GM12891 (cell line): ENCODE measurements at regions not wholly inside any gene's neighbourhood (a gene's known extent, or its start where the extent isn't known, plus 50 kb on each side); places are given as distances from the start of the nearest gene placed in this dataset.
"Not testable (repeated sequence)": the region's sequence is repeated elsewhere in the genome, so short reads cannot be mapped to it uniquely, and the experiment has no call there.

Experiments
- POLR2A ChIP-seq: IDR thresholded peaks from 2 replicates; pipeline ENCODE4 v1.6.1; 2011; ENCODE audit warnings: low read depth, low read length, control low read depth
- POLR2AphosphoS5 ChIP-seq: IDR thresholded peaks from 2 replicates; pipeline ENCODE4 v1.6.1; 2011; ENCODE audit warnings: low read depth, low read length, control low read depth
- TAF1 ChIP-seq: IDR thresholded peaks from 2 replicates; pipeline ENCODE4 v1.6.1; 2011; ENCODE audit warnings: low read depth, low read length, control low read depth

- not testable (repeated sequence) for TF ChIP-seq POLR2A, POLR2AphosphoS5, TAF1
Measured at GRCh38 chr16:17906626-17907025, 429.9 kb downstream of the NPIPA8 start.
